GM20000 (cell line): ENCODE measurements at regions not wholly inside any gene's neighbourhood (a gene's known extent, or its start where the extent isn't known, plus 50 kb on each side); places are given as distances from the start of the nearest gene placed in this dataset.
"Not testable (repeated sequence)": the region's sequence is repeated elsewhere in the genome, so short reads cannot be mapped to it uniquely, and the experiment has no call there.

Source experiments
- DNase-seq: peaks from one replicate; pipeline ENCODE4 v3.0.0; 2012; ENCODE audit warnings: low spot score
- CTCF ChIP-seq: IDR thresholded peaks from 2 replicates; pipeline ENCODE4 v1.5.1; 2012; ENCODE audit warnings: mild to moderate bottlenecking, control low read depth; ENCODE audit errors: extremely low read depth, missing control alignments

- DNase-seq: no peak
- TF ChIP-seq CTCF: no peak
Observed at GRCh38 chr4:141352909-141353525, 132.3 kb downstream of the ZNF330 start.

DNA sequence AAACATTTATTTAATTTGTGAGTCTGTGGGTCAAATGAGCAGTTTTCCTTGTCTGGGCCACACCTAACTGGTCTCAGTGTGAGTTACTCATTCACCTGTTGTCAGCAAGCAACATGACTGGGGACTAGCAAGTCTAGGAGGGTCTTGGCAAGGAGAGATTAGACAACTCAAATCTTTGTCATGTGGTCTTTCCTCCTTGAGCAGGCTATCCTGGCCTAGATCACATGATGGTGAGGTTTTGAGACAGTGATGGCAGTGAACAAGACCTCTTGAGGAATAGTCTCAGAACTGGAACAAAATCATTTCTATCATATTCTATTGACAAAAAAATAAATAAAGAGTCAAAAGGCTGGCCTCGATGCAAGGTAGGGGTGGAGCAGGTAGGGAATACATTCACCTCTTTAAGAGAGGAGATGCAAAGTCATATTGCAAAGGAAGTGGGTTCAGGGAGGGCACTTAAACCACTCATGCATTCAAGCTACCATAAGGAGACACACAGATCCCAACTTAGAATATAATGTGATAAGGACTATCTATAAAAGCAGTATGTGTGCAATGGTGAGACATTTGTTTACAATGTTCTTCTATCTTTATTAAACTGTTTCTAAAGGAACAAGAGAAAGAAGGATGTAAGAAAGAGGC is 135.7 kb downstream of the ZNF330 start:
- no peak for TF ChIP-seq CTCF
- no peak for DNase-seq

GRCh38 chr4:141356963-141357335 is 136.3 kb downstream of the ZNF330 start:
- TF ChIP-seq CTCF: no peak
- no peak for DNase-seq

- DNase-seq: not testable (repeated sequence)
Observed at GRCh38 chr4:141368241-141368640, 147.5 kb downstream of the ZNF330 start.

- TF ChIP-seq CTCF: no peak
- DNase-seq: no peak
Observed at GRCh38 chr4:141371206-141371605, 150.5 kb downstream of the ZNF330 start.

DNA sequence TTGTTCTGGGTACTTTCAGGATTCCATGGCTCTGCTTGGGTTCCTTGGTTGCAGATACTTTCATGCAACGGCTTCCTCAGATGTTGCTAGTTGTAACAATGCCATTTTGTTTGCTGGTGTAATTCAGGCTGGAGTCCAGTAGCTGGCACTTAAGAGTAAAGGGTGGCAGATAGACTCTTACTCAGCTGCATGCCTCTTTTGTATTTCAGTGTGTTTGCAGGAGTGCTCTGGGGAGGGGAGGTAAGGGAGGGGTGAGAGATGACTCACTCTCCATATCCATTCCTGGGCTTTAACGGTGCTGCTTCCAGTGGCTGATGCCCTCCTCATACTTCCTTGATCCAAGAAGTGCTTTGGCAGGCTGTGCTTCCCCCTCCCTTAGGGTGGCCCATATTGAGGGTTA is 155.2 kb downstream of the ZNF330 start:
- no peak for DNase-seq

DNA sequence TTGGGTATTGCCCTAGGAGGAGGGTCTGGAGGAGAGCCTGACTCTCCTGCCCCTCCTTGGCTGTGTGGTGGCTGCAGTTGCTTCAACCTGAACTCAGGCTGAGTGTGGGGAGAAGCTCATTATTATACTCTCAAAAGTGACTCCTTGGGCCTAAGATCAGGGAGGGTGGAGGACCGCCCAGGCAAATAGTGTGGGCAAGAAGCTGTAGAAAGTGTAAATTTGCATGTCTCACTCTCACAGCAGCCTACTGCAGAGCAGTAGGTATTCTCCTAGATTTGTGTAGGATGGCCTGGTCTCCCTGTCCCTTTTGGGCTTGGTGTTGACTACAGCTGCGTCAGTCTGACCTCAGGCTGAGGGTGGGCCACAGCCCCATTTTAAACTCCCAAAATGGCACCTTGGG is 156.1 kb downstream of the ZNF330 start:
- no peak for DNase-seq
- no peak for TF ChIP-seq CTCF

More for the DNA sequence above, 155.2 kb downstream of the ZNF330 start:
- TF ChIP-seq CTCF: no peak

- no peak for TF ChIP-seq CTCF
- DNase-seq: no peak
Observed at GRCh38 chr4:141387299-141387698, 166.6 kb downstream of the ZNF330 start.
